GM21528 (cell line): ENCODE measurements at regions not wholly inside any gene's neighbourhood (a gene's known extent, or its start where the extent isn't known, plus 50 kb on each side); places are given as distances from the start of the nearest gene placed in this dataset.
"Not testable (repeated sequence)": the region's sequence is repeated elsewhere in the genome, so short reads cannot be mapped to it uniquely, and the experiment has no call there.

Experiments
- ATAC-seq: cut with Tn5 transposase; IDR thresholded peaks from one replicate; pipeline ENCODE4 v1.9.1; 2021; ENCODE audit warnings: mild to moderate bottlenecking, moderate library complexity; ENCODE audit not compliant: unreplicated experiment, low FRiP score

DNA sequence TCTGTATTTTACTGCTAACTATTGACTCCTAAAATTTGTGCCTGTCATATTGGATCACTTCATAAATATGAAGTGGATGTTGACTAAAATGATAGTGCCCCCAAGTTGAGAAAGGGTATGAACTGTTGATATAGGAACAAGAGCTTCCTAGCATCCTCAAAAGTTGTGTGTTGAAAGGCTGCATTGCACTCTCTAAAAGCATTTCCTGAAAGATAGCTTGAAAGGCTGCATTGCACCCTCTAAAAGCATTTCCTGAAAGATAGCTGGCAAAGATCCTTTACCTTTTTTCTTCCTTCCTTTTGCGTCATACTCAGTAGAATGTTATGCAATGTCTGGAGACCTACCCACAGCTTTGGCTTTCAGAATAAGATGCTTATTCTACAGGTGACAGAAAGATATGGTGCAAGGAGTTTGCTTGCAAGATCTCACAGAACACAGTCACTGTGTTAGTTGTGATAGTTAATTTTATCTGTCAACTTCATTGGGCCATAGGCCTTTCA, 274.6 kb upstream of the GALNTL6 start:
- ATAC-seq: no peak

DNA sequence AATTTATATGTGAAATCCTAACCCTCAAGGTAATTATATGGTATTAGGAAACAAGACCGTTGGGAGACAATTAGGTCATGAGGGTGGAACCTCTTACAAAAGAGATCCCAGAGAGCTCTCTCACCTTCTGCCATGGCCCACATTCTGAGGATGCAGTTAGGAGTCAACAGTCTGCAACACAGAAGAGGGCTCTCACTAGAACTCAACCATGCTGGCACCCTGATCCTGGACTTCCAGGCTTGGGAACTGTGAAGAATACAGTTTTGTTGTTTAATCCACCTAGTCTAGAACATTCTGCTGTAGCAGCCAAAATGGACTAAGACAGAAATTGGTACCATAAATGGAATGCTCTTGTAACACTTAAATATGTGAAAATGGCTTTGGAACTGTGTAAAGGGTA, 278.8 kb upstream of the GALNTL6 start:
- ATAC-seq: no peak

DNA sequence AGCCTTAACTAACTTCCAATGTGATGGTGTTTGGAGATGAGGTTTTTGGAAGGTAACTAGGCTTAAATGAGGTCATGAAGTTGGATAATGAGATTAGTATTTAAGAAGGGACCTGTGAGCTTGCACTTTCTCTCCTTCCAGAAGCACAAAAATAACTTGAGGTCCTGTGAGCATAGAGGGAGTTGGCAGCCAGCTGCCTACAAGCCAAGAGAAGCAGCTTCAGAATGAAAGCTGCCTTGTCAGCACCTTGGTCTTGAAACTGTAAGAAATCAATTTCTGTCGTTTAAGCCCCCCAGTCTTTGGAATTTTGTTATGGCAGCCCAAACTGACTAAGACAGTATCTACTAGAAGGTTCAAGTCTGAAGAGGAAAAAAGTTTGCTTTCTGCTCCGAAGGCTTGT, 280.2 kb upstream of the GALNTL6 start:
- no peak for ATAC-seq

DNA sequence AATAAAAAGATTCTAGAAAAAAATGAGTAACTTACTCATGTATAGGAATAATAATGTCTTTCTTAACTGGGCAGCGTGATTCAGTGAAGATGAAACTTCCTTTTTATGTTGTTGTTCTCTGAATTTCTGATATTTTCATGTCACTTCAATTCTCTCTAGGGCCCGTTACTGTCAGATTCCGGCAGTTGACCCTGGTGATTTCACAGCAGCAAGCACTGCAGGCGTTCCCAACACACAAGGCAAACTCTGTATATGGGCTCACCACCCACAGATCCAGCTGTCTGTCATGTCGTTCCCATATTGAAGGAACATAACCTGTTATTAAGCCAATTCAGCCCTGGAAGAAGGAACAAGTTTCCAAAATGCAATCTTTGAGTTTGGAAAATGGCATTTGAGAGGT, 288.3 kb upstream of the GALNTL6 start:
- ATAC-seq: no peak

DNA sequence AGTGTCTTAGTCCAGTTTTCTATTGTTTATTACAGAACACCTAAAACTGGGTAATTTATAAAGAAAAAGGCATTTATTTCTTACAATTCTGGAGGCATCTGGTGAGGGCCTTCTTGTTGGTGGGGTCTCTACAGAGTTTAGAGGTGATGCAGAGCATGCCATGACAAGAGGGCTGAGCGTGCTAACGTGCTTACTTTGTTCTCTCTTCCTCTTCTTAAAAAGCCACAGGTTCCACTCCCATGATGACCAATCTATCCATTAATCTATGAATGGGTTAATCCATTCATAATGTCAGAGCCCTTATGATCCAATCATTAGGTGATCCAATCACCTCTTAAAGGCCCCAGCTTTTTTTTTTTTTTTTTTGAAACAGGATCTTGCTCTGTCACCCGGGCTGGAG, 291.5 kb upstream of the GALNTL6 start:
- ATAC-seq: no peak

DNA sequence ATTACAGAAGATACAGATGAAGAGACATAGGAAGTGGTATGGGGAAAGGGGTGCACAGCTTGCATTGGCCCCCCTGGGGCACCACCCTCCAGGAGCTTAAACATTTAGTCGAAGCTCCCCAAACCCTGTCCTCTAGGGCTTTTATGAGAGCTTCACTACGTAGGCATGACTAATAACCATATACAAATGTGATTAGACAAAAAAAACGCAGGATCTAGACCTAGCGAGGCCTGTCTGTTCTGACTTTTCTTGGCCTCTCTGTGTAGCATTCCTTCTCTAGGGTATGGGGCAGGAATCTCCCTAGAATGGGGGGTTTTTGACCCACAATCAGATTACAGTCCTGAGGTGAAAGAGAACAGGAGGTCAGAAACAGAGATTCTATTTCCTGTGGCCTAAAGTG, 293.7 kb upstream of the GALNTL6 start:
- ATAC-seq: no peak

DNA sequence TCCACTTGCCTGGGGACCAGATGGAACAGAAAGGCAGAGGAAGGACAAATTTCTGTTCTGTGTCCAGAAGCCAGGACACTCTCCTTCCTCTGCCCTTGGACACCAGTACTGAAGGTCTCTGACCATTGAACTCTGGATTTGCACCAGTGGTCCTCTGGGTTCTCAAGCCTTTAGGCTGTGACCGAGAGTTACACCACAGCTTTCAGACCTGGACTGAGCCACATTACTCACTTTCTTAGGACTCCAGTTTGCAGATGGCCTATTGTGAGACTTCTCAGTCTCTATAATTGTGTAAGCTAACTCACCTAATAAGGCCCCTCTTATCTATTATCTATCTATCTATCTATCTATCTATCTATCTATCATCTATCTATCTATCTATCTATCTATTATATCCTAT, 295.3 kb upstream of the GALNTL6 start:
- no peak for ATAC-seq

DNA sequence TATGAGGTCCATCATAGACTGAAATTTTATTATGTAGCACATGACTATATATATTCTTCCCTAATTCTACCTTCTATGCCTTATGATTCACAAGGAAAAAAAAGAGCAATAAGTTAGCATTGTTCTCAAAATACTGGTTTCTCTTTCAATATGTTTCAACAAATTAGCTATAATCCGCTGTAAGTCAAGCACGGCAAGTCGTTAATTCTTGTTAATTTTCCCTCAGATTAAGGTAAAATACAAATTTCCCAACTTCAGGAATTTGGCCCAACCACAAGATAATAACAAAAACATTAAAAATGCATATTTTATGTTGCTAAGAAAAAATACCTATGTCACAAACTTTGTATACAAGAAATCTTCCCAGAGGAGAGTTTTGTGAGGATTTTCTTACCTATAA, 296.5 kb upstream of the GALNTL6 start:
- ATAC-seq: no peak

DNA sequence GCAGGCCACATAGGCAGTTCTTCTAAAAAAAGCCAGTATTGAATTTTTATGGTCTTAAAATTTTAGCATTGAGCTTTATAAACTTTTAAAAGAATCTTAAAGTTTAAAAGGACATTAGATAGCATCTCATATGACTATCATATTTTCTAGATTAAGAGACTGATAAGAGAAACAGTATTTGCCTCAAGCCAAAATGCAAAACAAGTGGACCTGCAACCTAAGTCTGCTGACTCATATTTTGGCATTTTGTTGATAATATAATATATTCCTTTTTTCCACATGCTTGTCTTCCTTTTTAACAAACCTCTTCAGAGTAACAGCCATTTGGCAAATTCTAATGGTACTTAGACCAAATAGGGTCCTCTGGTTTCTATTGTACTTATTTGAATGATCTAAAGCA, 328.5 kb upstream of the GALNTL6 start:
- ATAC-seq: no peak

DNA sequence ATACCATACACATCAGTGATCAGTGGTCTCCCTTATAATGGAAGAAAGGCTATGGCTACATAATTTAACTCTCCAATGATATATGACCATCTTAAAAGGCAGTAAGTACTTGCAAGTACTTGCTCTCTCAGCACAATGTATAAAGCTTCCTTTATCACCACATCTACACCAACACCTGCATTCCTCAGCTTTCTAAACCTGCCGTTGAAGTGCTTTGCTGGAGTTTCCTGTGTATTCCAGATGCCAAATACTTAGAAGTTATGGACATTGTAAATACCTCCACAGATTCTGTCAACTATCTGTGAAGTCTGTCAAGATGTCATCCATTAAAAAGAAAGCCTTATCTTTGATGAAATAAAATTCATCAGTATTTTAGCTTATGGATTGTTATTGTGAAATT, 335.0 kb upstream of the GALNTL6 start:
- ATAC-seq: no peak

DNA sequence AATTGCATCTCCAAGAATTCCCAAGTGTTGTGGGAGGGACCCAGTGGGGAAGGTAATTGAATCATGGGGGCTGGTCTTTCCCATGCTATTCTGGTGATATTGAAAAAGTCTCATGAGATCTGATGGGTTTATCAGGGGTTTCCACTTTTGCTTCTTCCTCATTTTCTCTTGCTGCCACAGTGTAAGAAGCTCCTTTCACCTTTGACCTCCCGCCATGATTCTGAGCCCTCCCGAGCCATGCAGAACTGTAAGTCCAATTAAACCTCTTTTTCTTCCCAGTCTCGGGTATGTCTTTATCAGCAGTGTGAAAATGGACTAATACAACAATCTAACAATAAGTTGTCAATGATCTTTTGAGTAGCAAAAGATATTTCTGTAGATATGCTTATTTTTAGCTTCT, 338.1 kb upstream of the GALNTL6 start:
- not testable (repeated sequence) for ATAC-seq

DNA sequence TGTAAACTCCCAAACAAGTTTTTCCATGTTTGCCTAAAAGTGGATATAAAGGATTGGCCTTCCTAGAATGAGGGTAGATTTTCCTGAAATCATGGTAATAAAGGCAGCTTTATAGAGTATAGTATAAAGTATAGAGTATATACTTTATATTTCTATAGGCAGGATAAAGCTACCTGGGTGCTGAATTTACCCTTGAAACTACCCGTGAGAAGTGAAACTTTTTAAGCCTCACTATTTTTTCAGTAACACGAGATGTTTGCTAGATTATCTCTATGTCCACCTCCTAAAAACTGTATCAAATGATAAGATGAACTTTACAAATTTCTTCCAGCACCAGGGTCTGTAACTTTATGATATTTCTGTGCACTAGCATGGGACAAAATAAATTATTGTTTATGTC, 340.0 kb upstream of the GALNTL6 start:
- no peak for ATAC-seq

DNA sequence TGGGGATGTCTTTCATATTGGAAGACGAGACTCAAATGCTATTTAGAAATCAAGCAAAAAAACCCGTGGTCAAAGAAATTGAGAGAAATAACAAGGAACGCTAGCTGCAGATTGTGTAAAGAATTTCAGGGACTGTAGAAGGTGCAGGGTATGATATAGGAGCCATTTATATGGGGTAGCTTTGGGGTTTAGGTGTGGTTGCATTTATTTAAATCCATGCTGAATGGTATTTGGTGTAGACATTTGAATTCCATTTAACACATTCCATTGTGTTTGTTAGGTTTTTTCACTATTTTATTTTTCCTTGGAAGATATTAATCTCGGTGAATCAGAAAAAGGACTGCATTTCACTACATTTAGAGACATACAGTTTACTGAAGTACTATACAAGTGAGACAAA, 341.0 kb upstream of the GALNTL6 start:
- ATAC-seq: no peak

DNA sequence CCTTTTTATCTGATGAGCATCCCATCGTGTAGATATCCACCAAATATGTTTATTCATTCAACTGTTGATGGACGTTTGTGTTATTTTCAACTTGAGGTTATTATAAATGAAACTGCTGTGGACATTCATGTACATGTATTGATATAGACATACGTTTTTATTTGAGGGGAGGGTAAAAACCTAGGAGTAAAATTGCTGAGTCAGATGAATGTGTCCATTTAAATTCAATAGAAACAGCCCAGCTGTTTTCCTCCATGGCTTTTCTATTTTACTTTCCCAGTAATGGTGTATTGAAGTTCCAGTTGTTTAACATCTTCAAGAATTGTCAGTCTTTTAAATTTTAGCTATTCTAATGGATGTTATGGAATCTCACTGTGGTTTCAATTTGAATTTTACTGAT, 348.7 kb upstream of the GALNTL6 start:
- no peak for ATAC-seq

DNA sequence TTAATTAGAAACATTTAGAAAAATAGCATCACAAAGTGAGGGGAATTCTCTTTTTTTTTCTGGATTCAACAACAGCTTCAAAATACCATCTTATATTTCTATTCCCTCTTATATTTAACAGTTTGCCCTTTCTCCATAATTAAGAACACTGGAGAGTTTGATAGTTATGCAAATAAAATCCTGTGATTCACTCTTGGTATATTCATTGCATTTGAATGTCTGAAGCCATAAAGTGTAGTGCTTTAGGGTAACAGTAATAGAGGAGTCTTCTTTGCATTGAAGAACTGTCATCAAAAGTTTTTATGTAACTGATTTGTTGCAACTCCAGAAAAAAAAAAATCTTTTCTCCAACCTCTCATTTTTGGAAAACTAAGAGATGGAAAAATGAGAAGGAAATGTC, 352.0 kb upstream of the GALNTL6 start:
- ATAC-seq: no peak

DNA sequence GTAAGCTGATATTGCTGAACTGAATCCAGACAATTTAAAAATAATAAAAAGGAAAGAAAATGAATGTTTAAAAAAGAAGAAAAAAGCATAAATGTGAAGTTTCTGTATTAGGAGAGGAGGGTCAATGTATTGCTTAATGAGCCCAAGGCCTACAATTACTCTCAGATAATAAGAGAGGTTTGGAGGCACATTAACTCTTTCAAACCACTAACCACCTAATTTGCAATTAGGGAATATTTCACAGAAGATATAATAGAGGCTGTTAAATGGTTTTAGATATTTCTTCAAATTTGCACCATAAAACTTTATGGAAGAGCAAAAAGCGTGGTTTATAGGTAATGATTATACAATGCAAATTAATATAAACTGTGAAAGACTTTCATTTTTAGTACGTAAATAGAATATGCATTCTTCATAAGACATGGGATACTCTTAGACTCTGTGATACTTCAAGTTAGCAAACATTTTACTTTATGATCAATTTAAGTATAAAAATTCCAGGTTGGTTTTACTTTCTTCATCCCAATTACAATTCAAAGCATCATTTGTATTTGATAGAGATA, 364.2 kb upstream of the GALNTL6 start:
- no peak for ATAC-seq

DNA sequence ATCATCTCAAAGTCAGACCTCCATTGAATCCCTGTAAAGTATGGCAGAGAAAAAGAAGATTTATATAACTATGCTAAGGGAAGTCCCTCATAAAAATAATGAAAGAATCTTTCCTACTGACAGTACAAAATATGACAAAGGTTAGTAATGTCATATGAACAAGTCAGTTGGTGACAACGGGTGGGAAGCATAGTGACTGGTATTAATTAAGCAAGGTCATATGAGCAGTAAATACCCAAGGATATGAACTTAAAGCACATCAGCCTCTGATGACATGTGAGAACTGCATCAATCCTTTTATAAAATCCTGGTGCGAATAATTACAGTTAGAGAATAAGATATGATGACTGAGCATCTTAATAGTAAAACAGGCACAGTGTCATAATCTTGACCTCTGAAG, 364.8 kb upstream of the GALNTL6 start:
- no peak for ATAC-seq

DNA sequence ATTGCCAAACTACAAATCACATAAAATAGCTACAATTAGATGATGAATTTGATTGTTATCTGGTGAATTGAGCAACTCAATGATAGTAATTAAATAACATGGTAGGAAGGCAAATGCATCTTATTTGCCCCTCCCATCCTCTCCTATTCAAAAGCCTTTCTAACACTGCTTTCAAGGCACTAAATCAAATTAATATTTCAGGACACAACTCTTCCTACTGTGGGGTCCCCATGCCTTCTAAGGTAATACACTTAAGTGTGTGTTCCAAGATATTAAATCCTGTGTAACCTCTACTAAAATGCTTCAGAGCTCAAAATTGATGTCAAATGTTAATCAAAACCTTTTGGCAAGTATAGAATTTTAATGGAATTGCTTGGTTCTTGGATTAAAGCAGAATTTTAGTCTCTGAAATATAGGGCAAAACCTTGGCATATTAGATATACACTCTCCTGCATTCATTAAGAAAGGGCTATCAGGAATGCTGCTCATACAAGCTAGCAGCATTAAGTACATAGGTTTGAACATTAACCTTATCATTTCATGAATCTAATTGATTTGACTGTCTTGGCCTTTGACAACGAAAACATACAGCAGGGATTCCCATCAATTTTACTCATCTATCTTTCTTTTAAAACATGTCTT, 371.8 kb upstream of the GALNTL6 start:
- no peak for ATAC-seq

DNA sequence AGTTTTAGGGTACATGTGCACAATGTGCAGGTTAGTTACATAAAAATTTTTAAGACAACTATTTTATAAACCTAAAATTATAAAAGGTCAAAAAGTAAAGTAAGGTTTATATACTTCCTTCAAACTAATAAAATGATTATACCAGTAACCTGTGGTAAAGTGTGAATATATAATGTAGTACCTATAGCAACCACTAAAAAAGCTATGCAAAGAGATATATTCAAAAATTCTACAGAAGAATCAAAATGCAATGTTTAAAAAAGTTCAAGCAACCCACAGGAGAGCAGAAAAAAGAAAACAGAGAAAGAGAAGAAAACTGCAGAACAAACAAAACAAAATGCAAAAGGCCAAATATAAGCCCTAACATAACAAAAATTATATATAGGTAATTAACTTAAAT, 379.5 kb upstream of the GALNTL6 start:
- no peak for ATAC-seq

DNA sequence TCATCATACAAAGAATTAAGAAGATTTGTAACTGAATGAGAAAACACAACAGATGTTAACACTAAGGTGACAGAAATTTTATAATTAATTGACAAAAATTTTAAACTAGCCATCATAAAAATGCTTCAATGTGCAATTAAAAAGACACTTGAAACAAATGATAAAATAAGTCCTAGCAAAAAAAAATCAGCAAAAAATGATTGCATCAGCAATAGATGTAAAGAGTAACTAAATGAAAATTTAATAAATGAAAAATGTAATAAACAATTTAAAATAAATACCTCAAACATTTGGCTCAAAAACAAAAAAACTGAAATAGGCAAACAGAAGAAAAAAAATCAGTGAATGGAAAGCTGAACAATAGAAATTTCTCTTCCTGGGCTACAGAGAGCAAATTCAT, 380.7 kb upstream of the GALNTL6 start:
- ATAC-seq: no peak

DNA sequence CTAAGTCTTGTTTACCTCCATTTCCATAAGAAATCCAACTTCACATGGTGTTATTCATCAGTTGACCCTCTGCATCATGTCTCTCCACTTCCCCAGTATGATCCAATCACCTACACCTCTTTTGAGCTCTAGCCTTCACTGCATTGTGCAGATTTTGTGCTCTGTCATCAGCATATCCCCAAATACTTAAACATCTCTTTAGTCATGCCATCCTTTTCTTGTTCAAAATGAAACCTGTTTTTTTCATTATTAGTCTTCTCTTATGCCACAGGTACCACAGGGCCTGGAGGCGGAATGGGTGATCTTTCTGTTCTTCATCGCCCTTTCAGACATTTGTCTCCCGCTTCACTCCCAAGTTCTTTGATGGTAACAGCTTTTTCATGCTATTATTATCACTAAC, 382.7 kb upstream of the GALNTL6 start:
- peak; percentile 71 for ATAC-seq

DNA sequence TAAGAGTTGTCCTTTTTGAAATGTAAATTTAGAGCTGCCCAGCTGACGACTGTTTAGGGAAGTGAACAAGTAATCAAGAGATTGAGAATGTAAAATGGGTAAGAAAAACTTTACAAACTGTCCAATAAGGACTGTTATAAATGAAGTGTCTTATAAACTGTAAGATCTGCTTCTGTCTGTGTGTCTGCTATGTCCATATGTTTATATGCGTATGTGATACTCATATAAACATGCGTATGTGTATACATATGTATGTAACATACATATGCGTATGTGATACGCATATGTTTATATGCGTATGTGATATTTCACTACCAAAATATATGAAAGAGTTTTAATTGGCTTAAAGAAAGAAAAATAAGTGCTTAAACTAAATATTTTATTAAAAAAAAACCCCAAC, 416.0 kb upstream of the GALNTL6 start:
- no peak for ATAC-seq

DNA sequence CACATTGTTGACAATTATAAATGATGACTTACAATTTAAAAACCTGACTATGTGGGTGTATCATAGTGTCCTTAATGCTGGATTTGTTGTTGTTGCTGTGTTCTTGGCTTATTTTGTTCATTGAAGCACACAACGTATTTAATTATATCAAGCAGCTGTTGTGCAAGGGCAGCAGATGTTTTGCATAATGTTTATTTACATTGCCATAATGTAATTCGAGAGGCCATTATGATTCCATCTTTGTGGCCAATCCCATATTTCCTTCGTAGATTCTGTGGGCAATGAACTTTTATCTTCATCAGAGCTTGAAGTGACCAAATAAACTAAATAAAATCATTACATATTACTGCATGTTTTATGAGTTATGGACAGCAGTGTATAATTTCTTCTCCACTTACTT, 422.6 kb upstream of the GALNTL6 start:
- ATAC-seq: no peak
